Nephron progenitor cell (in vitro differentiated cells): ENCODE measurements at regions not wholly inside any gene's neighbourhood (a gene's known extent, or its start where the extent isn't known, plus 50 kb on each side); places are given as distances from the start of the nearest gene placed in this dataset.

Experiments
- DNase-seq: peaks from one replicate; pipeline ENCODE4 v3.0.0; 2021
- H3K27ac Mint-ChIP-seq: 2 replicates; pipeline ENCODE4 v1.8.0; 2021; ENCODE audit warnings: mild to moderate bottlenecking, moderate library complexity, mixed read lengths
- H3K27me3 Mint-ChIP-seq: 2 replicates; pipeline ENCODE4 v1.8.0; 2021; ENCODE audit warnings: mild to moderate bottlenecking, low read depth, mixed read lengths; ENCODE audit not compliant: poor library complexity
- H3K36me3 Mint-ChIP-seq: 2 replicates; pipeline ENCODE4 v1.8.0; 2021; ENCODE audit warnings: low read depth, mixed read lengths
- H3K4me1 Mint-ChIP-seq: 2 replicates; pipeline ENCODE4 v1.8.0; 2021; ENCODE audit warnings: mixed read lengths
- H3K4me3 Mint-ChIP-seq: 2 replicates; pipeline ENCODE4 v1.8.0; 2021; ENCODE audit warnings: mild to moderate bottlenecking, moderate library complexity, mixed read lengths
- H3K9me3 Mint-ChIP-seq: 2 replicates; pipeline ENCODE4 v1.8.0; 2021; ENCODE audit warnings: mild to moderate bottlenecking, moderate library complexity, mixed read lengths
- CTCF ChIP-seq: fragments of 200-600 bp; sonication (generic); IDR thresholded peaks from 2 replicates; pipeline ENCODE4 v1.5.0; 2021; ENCODE audit warnings: antibody characterized with exemption

- no peak for TF ChIP-seq CTCF
- Mint-ChIP-seq H3K4me1 (peaks cover 98% of the 10 kb centered on the region), H3K36me3 (no peaks in the 10 kb centered on the region), H3K4me3 (no peak overlapping the region), H3K9me3 (no peaks in the 10 kb centered on the region), H3K27me3 (peaks cover 2% of the 10 kb centered on the region), H3K27ac (peak overlapping the region; percentile 100)
- DNase-seq: no peak
Observed at GRCh38 chr3:113152849-113153248, 58.5 kb upstream of the BOC start.

DNA sequence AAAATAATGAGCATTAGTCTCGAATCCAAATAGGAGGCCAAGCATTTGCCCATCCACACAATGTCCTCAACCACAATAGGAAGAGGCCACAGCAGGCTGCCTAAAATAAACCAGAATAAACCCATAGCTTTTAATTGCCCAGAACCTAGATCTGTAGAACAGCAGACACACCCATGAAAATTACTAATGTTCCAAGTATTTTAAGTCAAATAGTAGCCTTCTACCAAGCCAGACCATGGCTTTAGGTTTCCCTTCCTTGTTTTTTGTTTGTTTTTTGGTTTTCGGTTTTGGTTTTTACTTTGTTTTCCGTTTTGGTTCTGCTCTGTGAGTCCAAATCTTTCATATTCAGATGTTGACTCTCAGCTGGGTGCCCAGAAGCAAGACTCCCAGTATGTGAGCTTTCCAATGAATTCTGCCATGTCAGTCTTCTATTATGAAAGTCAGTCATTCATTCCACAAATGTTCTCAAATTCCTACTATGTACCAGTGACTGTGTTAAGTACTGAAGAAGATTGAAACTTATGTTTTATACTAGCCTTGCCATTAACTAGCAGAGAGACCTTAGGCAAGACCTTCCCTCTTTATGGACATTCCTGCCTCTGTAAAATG, 57.8 kb upstream of the BOC start:
- no peak for DNase-seq
- Mint-ChIP-seq H3K9me3 (no peaks in the 10 kb centered on the region), H3K27me3 (no peaks in the 10 kb centered on the region), H3K4me1 (peaks cover 98% of the 10 kb centered on the region), H3K27ac (peak overlapping the region; percentile 100), H3K36me3 (no peaks in the 10 kb centered on the region), H3K4me3 (peak overlapping the region; percentile 53)
- TF ChIP-seq CTCF: no peak

GRCh38 chr3:113156816-113157333, 54.5 kb upstream of the BOC start:
- Mint-ChIP-seq H3K27me3 (no peaks in the 10 kb centered on the region), H3K4me3 (no peak overlapping the region), H3K27ac (peak overlapping the region; percentile 36), H3K36me3 (no peaks in the 10 kb centered on the region), H3K4me1 (peaks cover 96% of the 10 kb centered on the region), H3K9me3 (no peaks in the 10 kb centered on the region)
- no peak for TF ChIP-seq CTCF
- no peak for DNase-seq

- DNase-seq: no peak
- Mint-ChIP-seq H3K27ac (peak overlapping the region; percentile 97), H3K9me3 (no peaks in the 10 kb centered on the region), H3K4me3 (peak overlapping the region; percentile 7), H3K4me1 (peaks cover 96% of the 10 kb centered on the region), H3K27me3 (no peaks in the 10 kb centered on the region), H3K36me3 (no peaks in the 10 kb centered on the region)
- TF ChIP-seq CTCF: no peak
Observed at GRCh38 chr3:113157408-113158030, 53.8 kb upstream of the BOC start.

DNA sequence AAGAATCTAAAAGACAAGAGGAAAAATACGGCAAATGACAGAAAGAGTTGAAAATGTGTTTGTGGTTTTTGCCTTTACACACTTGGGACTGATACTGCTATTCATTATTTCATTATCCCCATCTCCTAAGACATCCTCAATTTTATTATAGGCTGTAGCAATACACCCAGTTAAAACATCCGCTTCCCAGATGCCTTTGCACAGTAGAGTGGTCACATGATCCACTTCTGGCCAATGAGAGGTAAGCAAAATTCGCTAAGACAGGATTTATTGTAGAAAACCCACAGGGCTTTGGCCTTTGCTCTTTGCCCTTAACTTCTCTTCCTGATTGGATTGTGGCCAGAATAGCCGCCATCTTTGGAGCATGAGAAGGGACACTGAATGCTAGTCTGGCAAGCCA, 53.2 kb upstream of the BOC start:
- peak overlapping the region; percentile 97 for H3K27ac Mint-ChIP-seq
- TF ChIP-seq CTCF: no peak
- no peaks in the 10 kb centered on the region for H3K36me3 Mint-ChIP-seq
- H3K9me3 Mint-ChIP-seq: no peaks in the 10 kb centered on the region
- peaks cover 96% of the 10 kb centered on the region for H3K4me1 Mint-ChIP-seq
- no peak overlapping the region for H3K4me3 Mint-ChIP-seq
- no peaks in the 10 kb centered on the region for H3K27me3 Mint-ChIP-seq
- no peak for DNase-seq
